OCI-LY7 (cell line): ENCODE measurements at regions not wholly inside any gene's neighbourhood (a gene's known extent, or its start where the extent isn't known, plus 50 kb on each side); places are given as distances from the start of the nearest gene placed in this dataset.

Experiments used
- BruUV-seq: library from RNA; stranded (reverse); fragments of 400-500 nt; replicated peaks from 2 replicates; lab custom pipeline; 2021; lab: Mats Ljungman, UMichigan
- CTCF ChIA-PET: fragments of 300-600 bp; sonication (Branson Sonifier 250); formaldehyde crosslinking; loops from one replicate; lab custom pipeline; 2022; ENCODE audit warnings: antibody characterized with exemption; ENCODE audit not compliant: unreplicated experiment; lab: Charles Lee
- POLR2A ChIA-PET: fragments of 300-600 bp; sonication (Branson Sonifier 250); formaldehyde crosslinking; loops from one replicate; lab custom pipeline; 2022; ENCODE audit warnings: antibody characterized with exemption; lab: Charles Lee
- DNase-seq: peaks from one replicate; pipeline ENCODE4 v3.0.0-alpha.2; 2015; ENCODE audit warnings: low spot score
- H2AFZ ChIP-seq: fragments of 200-600 bp; sonication (generic), shearing (Covaris generic); 2 replicates; pipeline ENCODE4 v1.6.1; 2014; ENCODE audit warnings: mild to moderate bottlenecking, antibody characterized with exemption, low read length, moderate library complexity
- H3K27ac ChIP-seq: fragments of 200-600 bp; sonication (generic); 2 replicates; pipeline ENCODE4 v1.5.1; 2014; ENCODE audit warnings: mixed run types, low read depth, mild to moderate bottlenecking, moderate library complexity, low read length, inconsistent platforms; ENCODE audit not compliant: poor library complexity, severe bottlenecking
- H3K36me3 ChIP-seq: fragments of 200-600 bp; sonication (generic); 2 replicates; pipeline ENCODE4 v1.6.1; 2014; ENCODE audit warnings: mild to moderate bottlenecking, antibody characterized with exemption, low read length, moderate library complexity, mixed read lengths; ENCODE audit not compliant: insufficient read depth
- H3K4me1 ChIP-seq: fragments of 200-600 bp; sonication (generic); 2 replicates; pipeline ENCODE4 v1.5.1; 2014; ENCODE audit warnings: mild to moderate bottlenecking, low read length; ENCODE audit not compliant: insufficient read depth, poor library complexity, severe bottlenecking
- H3K4me2 ChIP-seq: fragments of 200-600 bp; sonication (generic); 2 replicates; pipeline ENCODE4 v1.6.1; 2014; ENCODE audit warnings: mild to moderate bottlenecking, low read length
- H3K4me3 ChIP-seq: fragments of 200-600 bp; sonication (generic); 2 replicates; pipeline ENCODE4 v1.5.1; 2014; ENCODE audit warnings: mild to moderate bottlenecking, low read depth, low read length; ENCODE audit not compliant: poor library complexity, severe bottlenecking
- H3K79me2 ChIP-seq: fragments of 200-600 bp; sonication (generic); 2 replicates; pipeline ENCODE4 v1.6.1; 2016; ENCODE audit warnings: low read depth, mild to moderate bottlenecking, low read length, moderate library complexity, mixed read lengths; ENCODE audit not compliant: insufficient read depth
- H3K9me2 ChIP-seq: fragments of 200-600 bp; sonication (generic); 2 replicates; pipeline ENCODE4 v1.6.1; 2016; ENCODE audit warnings: mild to moderate bottlenecking, low read length, mixed read lengths; ENCODE audit not compliant: insufficient read depth
- H3K9me3 ChIP-seq: fragments of 200-600 bp; sonication (generic); 2 replicates; pipeline ENCODE4 v1.6.1; 2014; ENCODE audit warnings: mild to moderate bottlenecking, mixed run types, low read length, mixed read lengths
- H4K20me1 ChIP-seq: fragments of 200-600 bp; sonication (generic); 2 replicates; pipeline ENCODE4 v1.6.1; 2014; ENCODE audit warnings: mild to moderate bottlenecking, antibody characterized with exemption, low read length, moderate library complexity, mixed read lengths; ENCODE audit not compliant: insufficient read depth
- EZH2phosphoT487 ChIP-seq: fragments of 200-600 bp; sonication (generic); IDR thresholded peaks from 2 replicates; pipeline ENCODE4 v1.6.1; 2018; ENCODE audit warnings: low read depth, borderline replicate concordance, mild to moderate bottlenecking, mixed run types, antibody characterized with exemption, low read length, moderate library complexity, mixed read lengths
- intact Hi-C: fragments of 100-400 bp; cut with micrococcal nuclease; formaldehyde crosslinking; loops from one replicate; pipeline ENCODE4 v1.10.0; 2022; ENCODE audit not compliant: unreplicated experiment
- TF ChIP-seq, protein P1 (sequence below): fragments of 200-600 bp; sonication (generic); conservative IDR thresholded peaks from 2 replicates; pipeline ENCODE4 v1.5.1; 2014; ENCODE audit warnings: mild to moderate bottlenecking, antibody characterized with exemption, low read length, moderate library complexity, mixed read lengths

DNA sequence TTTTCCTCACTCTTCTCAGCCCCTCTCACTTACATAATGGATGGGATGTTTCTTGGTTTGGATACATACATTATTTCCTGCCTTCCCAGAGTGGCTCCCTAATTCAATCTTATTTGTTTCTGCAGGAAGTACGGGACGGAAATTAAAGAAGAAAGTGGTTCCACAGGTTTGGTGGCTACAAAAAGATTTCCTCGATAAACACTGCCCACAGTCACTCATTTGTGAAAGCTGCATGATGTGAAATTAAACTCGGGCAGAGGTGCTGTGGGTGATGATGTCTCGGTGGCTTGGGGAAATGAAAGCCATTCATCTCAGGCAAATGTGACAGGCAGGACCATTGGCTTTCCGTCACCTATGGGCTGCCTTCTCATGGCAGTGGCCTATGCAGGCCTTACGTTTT is 119.5 kb upstream of the KCNG1 start:
- intact Hi-C loops = no loop called here
- DNase-seq = no peak
- BruUV-seq = no TSS peak
- H4K20me1 ChIP-seq = no peaks in the 10 kb centered on the region
- no peak overlapping the region for H3K27ac ChIP-seq
- H3K4me2 ChIP-seq = no peak overlapping the region
- no peak for TF ChIP-seq EZH2phosphoT487
- TF ChIP-seq, protein P1, sequence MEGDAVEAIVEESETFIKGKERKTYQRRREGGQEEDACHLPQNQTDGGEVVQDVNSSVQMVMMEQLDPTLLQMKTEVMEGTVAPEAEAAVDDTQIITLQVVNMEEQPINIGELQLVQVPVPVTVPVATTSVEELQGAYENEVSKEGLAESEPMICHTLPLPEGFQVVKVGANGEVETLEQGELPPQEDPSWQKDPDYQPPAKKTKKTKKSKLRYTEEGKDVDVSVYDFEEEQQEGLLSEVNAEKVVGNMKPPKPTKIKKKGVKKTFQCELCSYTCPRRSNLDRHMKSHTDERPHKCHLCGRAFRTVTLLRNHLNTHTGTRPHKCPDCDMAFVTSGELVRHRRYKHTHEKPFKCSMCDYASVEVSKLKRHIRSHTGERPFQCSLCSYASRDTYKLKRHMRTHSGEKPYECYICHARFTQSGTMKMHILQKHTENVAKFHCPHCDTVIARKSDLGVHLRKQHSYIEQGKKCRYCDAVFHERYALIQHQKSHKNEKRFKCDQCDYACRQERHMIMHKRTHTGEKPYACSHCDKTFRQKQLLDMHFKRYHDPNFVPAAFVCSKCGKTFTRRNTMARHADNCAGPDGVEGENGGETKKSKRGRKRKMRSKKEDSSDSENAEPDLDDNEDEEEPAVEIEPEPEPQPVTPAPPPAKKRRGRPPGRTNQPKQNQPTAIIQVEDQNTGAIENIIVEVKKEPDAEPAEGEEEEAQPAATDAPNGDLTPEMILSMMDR = no peak
- no peaks in the 10 kb centered on the region for H3K4me1 ChIP-seq
- H3K36me3 ChIP-seq = no peaks in the 10 kb centered on the region
- no peaks in the 10 kb centered on the region for H3K79me2 ChIP-seq
- ChIA-PET POLR2A (no interaction called here), CTCF (no interaction called here)
- no peak overlapping the region for H2AFZ ChIP-seq
- H3K9me2 ChIP-seq = no peaks in the 10 kb centered on the region
- H3K4me3 ChIP-seq = no peak overlapping the region
- H3K9me3 ChIP-seq = peaks cover 5% of the 10 kb centered on the region; the same call in 1 of the 2 replicates

DNA sequence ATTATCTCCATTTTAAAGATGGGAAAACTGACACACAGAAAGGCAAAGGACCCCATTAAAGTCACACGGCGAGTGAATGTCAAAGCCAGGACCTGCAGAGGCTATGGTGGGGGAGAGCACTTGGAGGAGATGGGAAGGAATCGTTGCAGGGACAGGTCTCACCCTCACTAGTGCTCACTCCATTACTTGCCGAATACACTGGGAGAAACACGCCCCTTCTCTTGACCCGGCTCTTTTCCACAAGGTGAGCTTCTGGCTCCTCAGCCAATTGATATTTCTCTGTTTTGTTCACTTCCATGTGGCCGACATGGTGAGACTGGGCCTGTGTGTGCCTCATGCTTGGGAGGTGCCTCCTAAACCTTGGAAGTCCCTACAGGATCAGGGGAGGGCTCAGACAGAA is 117.8 kb upstream of the KCNG1 start:
- Histone ChIP-seq H3K4me3 (no peak overlapping the region), H3K9me3 (peaks cover 1% of the 10 kb centered on the region; the same call in 1 of the 2 replicates), H2AFZ (no peak overlapping the region), H3K4me1 (peaks cover 3% of the 10 kb centered on the region), H3K9me2 (no peaks in the 10 kb centered on the region), H3K79me2 (no peaks in the 10 kb centered on the region), H3K27ac (no peak overlapping the region), H3K4me2 (no peak overlapping the region), H3K36me3 (no peaks in the 10 kb centered on the region), H4K20me1 (no peaks in the 10 kb centered on the region)
- TF ChIP-seq, protein P1 = no peak
- no peak for TF ChIP-seq EZH2phosphoT487
- BruUV-seq = no TSS peak
- DNase-seq = no peak
- ChIA-PET POLR2A (no interaction called here), CTCF (no interaction called here)
- intact Hi-C loops = no loop called here

DNA sequence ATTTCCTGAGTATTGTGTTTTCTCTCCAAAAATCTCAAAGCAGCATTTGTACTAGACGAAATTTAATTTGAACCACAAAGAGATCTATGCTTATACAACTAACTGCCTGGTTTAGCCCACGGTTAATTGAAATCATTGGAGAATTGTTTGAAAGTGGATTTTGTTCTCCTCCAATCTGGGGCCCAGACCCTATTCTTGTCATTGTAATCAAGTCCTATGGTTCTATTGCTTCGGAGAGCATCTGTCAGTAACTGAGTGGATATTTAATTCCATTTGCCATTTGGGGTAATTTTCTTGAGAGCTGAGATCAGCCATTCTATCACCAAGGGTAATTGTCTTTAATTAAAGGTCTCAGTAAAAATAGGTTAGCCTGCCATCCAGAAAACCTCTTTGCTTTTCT is 117.0 kb upstream of the KCNG1 start:
- POLR2A ChIA-PET = no interaction called here
- H3K27ac ChIP-seq = no peak overlapping the region

More for the DNA sequence above, 117.0 kb upstream of the KCNG1 start:
- no peaks in the 10 kb centered on the region for H3K79me2 ChIP-seq
- peaks cover 6% of the 10 kb centered on the region for H3K4me1 ChIP-seq
- H3K9me3 ChIP-seq = no peaks in the 10 kb centered on the region
- no peaks in the 10 kb centered on the region for H3K9me2 ChIP-seq
- no TSS peak for BruUV-seq
- CTCF ChIA-PET = no interaction called here
- no peak for DNase-seq
- TF ChIP-seq EZH2phosphoT487 = no peak
- TF ChIP-seq, protein P1 = no peak
- intact Hi-C loops = no loop called here
- no peaks in the 10 kb centered on the region for H3K36me3 ChIP-seq
- H2AFZ ChIP-seq = no peak overlapping the region
- no peak overlapping the region for H3K4me2 ChIP-seq
- H3K4me3 ChIP-seq = no peak overlapping the region
- H4K20me1 ChIP-seq = no peaks in the 10 kb centered on the region
